ENCODE measurements at regions not wholly inside any gene's neighbourhood (a gene's known extent, or its start where the extent isn't known, plus 50 kb on each side); places are given as distances from the start of the nearest gene placed in this dataset.

- TF ChIP-seq, protein P1, sequence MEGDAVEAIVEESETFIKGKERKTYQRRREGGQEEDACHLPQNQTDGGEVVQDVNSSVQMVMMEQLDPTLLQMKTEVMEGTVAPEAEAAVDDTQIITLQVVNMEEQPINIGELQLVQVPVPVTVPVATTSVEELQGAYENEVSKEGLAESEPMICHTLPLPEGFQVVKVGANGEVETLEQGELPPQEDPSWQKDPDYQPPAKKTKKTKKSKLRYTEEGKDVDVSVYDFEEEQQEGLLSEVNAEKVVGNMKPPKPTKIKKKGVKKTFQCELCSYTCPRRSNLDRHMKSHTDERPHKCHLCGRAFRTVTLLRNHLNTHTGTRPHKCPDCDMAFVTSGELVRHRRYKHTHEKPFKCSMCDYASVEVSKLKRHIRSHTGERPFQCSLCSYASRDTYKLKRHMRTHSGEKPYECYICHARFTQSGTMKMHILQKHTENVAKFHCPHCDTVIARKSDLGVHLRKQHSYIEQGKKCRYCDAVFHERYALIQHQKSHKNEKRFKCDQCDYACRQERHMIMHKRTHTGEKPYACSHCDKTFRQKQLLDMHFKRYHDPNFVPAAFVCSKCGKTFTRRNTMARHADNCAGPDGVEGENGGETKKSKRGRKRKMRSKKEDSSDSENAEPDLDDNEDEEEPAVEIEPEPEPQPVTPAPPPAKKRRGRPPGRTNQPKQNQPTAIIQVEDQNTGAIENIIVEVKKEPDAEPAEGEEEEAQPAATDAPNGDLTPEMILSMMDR (IDR thresholded peaks at IDR 0.05), result no peak
- no peak for TF ChIP-seq POLR2A (IDR thresholded peaks at IDR 0.05)
Measured at GRCh38 chr17:13346592-13346991, 255.1 kb downstream of the HS3ST3A1 start.

Data from stomach (tissue), 4 donors.